H1 (cell line): ENCODE measurements at regions not wholly inside any gene's neighbourhood (a gene's known extent, or its start where the extent isn't known, plus 50 kb on each side); places are given as distances from the start of the nearest gene placed in this dataset.

Experiments used
- CTCF ChIA-PET: fragments of 300-600 bp; sonication (Branson Sonifier 250); formaldehyde crosslinking; loops from one replicate; lab custom pipeline; 2021; ENCODE audit not compliant: partially characterized antibody; lab: Charles Lee
- POLR2A ChIA-PET: fragments of 300-600 bp; sonication (Branson Sonifier 250); formaldehyde crosslinking; loops from one replicate; lab custom pipeline; 2021; ENCODE audit warnings: inconsistent platforms; ENCODE audit not compliant: partially characterized antibody; lab: Charles Lee
- DNase-seq, 2 experiments: peaks; one replicate each; pipeline versions ENCODE4 v3.0.0 to v3.0.0-alpha.2; 2010 to 2022; ENCODE audit warnings: low spot score in 2 of 2, low read depth in 1 of 2, mixed read lengths in 1 of 2
- FAIRE-seq: peaks from 2 replicates; lab custom pipeline; 2011; peaks lifted over from hg19 to GRCh38; lab: Jason Lieb, UNC
- H2AFZ ChIP-seq: 2 replicates; pipeline ENCODE4 v1.8.1; 2012; ENCODE audit warnings: low read length, inconsistent platforms
- H2AK5ac ChIP-seq: 2 replicates; pipeline ENCODE4 v1.6.1; 2013; ENCODE audit warnings: low read depth, low read length
- H2BK120ac ChIP-seq: replicated peaks from 2 replicates; pipeline ENCODE3; 2013; ENCODE audit warnings: low read depth, low read length, inconsistent platforms
- H2BK12ac ChIP-seq: 2 replicates; pipeline ENCODE4 v1.6.1; 2013; ENCODE audit warnings: low read depth, low read length
- H2BK15ac ChIP-seq: 2 replicates; pipeline ENCODE4 v1.6.1; 2013; ENCODE audit warnings: low read length
- H2BK20ac ChIP-seq: 2 replicates; pipeline ENCODE4 v1.6.1; 2013; ENCODE audit warnings: low read length
- H2BK5ac ChIP-seq: 2 replicates; pipeline ENCODE4 v1.6.1; 2013; ENCODE audit warnings: low read depth, low read length
- H3K14ac ChIP-seq: 2 replicates; pipeline ENCODE4 v1.6.1; 2013; ENCODE audit warnings: inconsistent platforms; ENCODE audit not compliant: insufficient read length
- H3K18ac ChIP-seq: 2 replicates; pipeline ENCODE4 v1.6.1; 2013; ENCODE audit warnings: low read length; ENCODE audit errors: extremely low read depth
- H3K23ac ChIP-seq: 2 replicates; pipeline ENCODE4 v1.6.1; 2013; ENCODE audit warnings: inconsistent platforms; ENCODE audit not compliant: insufficient read length
- H3K23me2 ChIP-seq: 2 replicates; pipeline ENCODE4 v1.6.1; 2013; ENCODE audit warnings: low read depth, low read length
- H3K27ac ChIP-seq: 2 replicates; pipeline ENCODE4 v1.6.1; 2011; ENCODE audit warnings: low read depth, low read length, inconsistent platforms
- H3K27me3 ChIP-seq, 4 experiments: replicated peaks in 1 of 4; 1 replicate in 1 of 4; 2 replicates in 3 of 4; pipeline versions ENCODE4 v1.6.1 to v1.8.1; 2011 to 2013; ENCODE audit warnings: low read length in 3 of 4, mild to moderate bottlenecking in 3 of 4, inconsistent platforms in 2 of 4, mixed read lengths in 2 of 4, moderate library complexity in 1 of 4; ENCODE audit not compliant: control insufficient read depth in 3 of 4, insufficient read depth in 3 of 4; ENCODE audit errors: extremely low read depth in 1 of 4
- H3K36me3 ChIP-seq, 4 experiments: 2 replicates each; pipeline versions ENCODE4 v1.6.1 to v1.8.1; 2011 to 2013; ENCODE audit warnings: mild to moderate bottlenecking in 4 of 4, low read length in 3 of 4, moderate library complexity in 2 of 4, control low read depth in 1 of 4, inconsistent platforms in 1 of 4; ENCODE audit not compliant: insufficient read depth in 4 of 4, control insufficient read depth in 2 of 4
- H3K4ac ChIP-seq: replicated peaks from 2 replicates; pipeline ENCODE3; 2013; ENCODE audit warnings: low read length, low read depth, mixed read lengths, inconsistent platforms; ENCODE audit not compliant: insufficient read length
- H3K4me1 ChIP-seq, 4 experiments: replicated peaks in 1 of 4; 1 replicate in 1 of 4; 2 replicates in 3 of 4; pipeline versions ENCODE4 v1.6.1 to v1.8.1; 2011 to 2013; ENCODE audit warnings: low read length in 3 of 4, inconsistent platforms in 2 of 4, mixed read lengths in 1 of 4; ENCODE audit not compliant: insufficient read depth in 4 of 4, control insufficient read depth in 3 of 4
- H3K4me2 ChIP-seq, 2 experiments: 2 replicates each; pipeline versions ENCODE4 v1.6.1 to v1.8.1; 2011 to 2013; ENCODE audit warnings: low read depth in 2 of 2, low read length in 2 of 2, control low read depth in 1 of 2, inconsistent platforms in 1 of 2, mild to moderate bottlenecking in 1 of 2; ENCODE audit not compliant: insufficient read depth in 1 of 2
- H3K4me3 ChIP-seq, 4 experiments: fragments of 200-600, 300-600 bp in 1 of 4; sonication (generic), shearing (Covaris generic), sonication (Bioruptor Twin) in 1 of 4; 2 replicates each; pipeline versions ENCODE4 v1.5.1 to v1.8.1; 2011 to 2016; ENCODE audit warnings: low read length in 4 of 4, low read depth in 3 of 4, control low read depth in 2 of 4, inconsistent platforms in 2 of 4, mild to moderate bottlenecking in 2 of 4, mixed read lengths in 1 of 4, moderate library complexity in 1 of 4; ENCODE audit not compliant: insufficient read depth in 2 of 4; ENCODE audit errors: extremely low read depth in 1 of 4
- H3K56ac ChIP-seq: replicated peaks from 2 replicates; pipeline ENCODE3; 2013; ENCODE audit warnings: low read depth, mild to moderate bottlenecking, mixed read lengths, low read length, inconsistent platforms; ENCODE audit not compliant: insufficient read length
- H3K79me1 ChIP-seq: 2 replicates; pipeline ENCODE4 v1.6.1; 2013; ENCODE audit warnings: low read depth, low read length, control low read depth
- H3K79me2 ChIP-seq, 2 experiments: 2 replicates each; pipeline versions ENCODE4 v1.6.1 to v1.8.1; 2012 to 2013; ENCODE audit warnings: low read length in 2 of 2, mild to moderate bottlenecking in 2 of 2, inconsistent platforms in 1 of 2; ENCODE audit not compliant: insufficient read depth in 2 of 2, control insufficient read depth in 1 of 2
- H3K9ac ChIP-seq, 4 experiments: replicated peaks in 1 of 4; 1 replicate in 1 of 4; 2 replicates in 3 of 4; pipeline versions ENCODE4 v1.6.1 to v1.8.1; 2011 to 2013; ENCODE audit warnings: low read depth in 3 of 4, low read length in 3 of 4, control low read depth in 2 of 4, mild to moderate bottlenecking in 2 of 4, moderate library complexity in 2 of 4, inconsistent platforms in 1 of 4; ENCODE audit errors: extremely low read depth in 1 of 4
- H3K9me3 ChIP-seq, 2 experiments: 2 replicates each; pipeline versions ENCODE4 v1.6.1 to v1.8.1; 2012 to 2013; ENCODE audit warnings: mild to moderate bottlenecking in 2 of 2, moderate library complexity in 2 of 2, control low read depth in 1 of 2, inconsistent platforms in 1 of 2, low read depth in 1 of 2, low read length in 1 of 2, mixed read lengths in 1 of 2; ENCODE audit not compliant: insufficient read depth in 2 of 2
- H4K20me1 ChIP-seq, 2 experiments: replicated peaks in 1 of 2; 2 replicates each; pipeline versions ENCODE3 to v1.8.1; 2011 to 2013; ENCODE audit warnings: inconsistent platforms in 2 of 2, low read length in 2 of 2, mild to moderate bottlenecking in 1 of 2; ENCODE audit not compliant: insufficient read depth in 2 of 2, control insufficient read depth in 1 of 2
- H4K5ac ChIP-seq: 2 replicates; pipeline ENCODE4 v1.6.1; 2013; ENCODE audit warnings: low read length, low read depth, mixed read lengths, inconsistent platforms; ENCODE audit not compliant: insufficient read length
- H4K8ac ChIP-seq: 2 replicates; pipeline ENCODE4 v1.8.0; 2013; ENCODE audit warnings: mild to moderate bottlenecking, moderate library complexity, low read length, inconsistent platforms; ENCODE audit not compliant: insufficient read depth; ENCODE audit errors: extremely low read depth
- H4K91ac ChIP-seq: replicated peaks from 2 replicates; pipeline ENCODE3; 2013; ENCODE audit warnings: low read length, mixed read lengths, inconsistent platforms; ENCODE audit not compliant: insufficient read length
- CTCF ChIP-seq, 3 experiments: IDR thresholded peaks; 1 replicate in 2 of 3; 2 replicates in 1 of 3; pipeline versions ENCODE4 v1.5.1 to v1.6.1; 2011; ENCODE audit warnings: low read length in 3 of 3, mild to moderate bottlenecking in 3 of 3, inconsistent platforms in 2 of 3, low read depth in 1 of 3, moderate library complexity in 1 of 3; ENCODE audit not compliant: insufficient read depth in 1 of 3; ENCODE audit errors: control extremely low read depth in 1 of 3
- JUND ChIP-seq: IDR thresholded peaks from 2 replicates; pipeline ENCODE4 v1.6.1; 2011; ENCODE audit warnings: mild to moderate bottlenecking, improper control_type of control experiment, low read length
- KDM1A ChIP-seq: fragments of 200-600, 300-600 bp; sonication (generic); IDR thresholded peaks from 2 replicates; pipeline ENCODE4 v1.7.1; 2016; ENCODE audit warnings: mild to moderate bottlenecking, low read length, borderline replicate concordance
- KDM4A ChIP-seq: IDR thresholded peaks from one replicate; pipeline ENCODE4 v1.7.1; 2012; ENCODE audit warnings: low read depth, mild to moderate bottlenecking, moderate library complexity, low read length, inconsistent platforms; ENCODE audit not compliant: severe bottlenecking
- KDM5A ChIP-seq: fragments of 200-600 bp; IDR thresholded peaks from 2 replicates; pipeline ENCODE4 v1.7.1; 2012; ENCODE audit warnings: mild to moderate bottlenecking, low read length, inconsistent platforms, mixed read lengths
- SUZ12 ChIP-seq: fragments of 200-600 bp; sonication (generic); IDR thresholded peaks from 2 replicates; pipeline ENCODE4 v1.6.1; 2012; ENCODE audit warnings: mild to moderate bottlenecking, inconsistent platforms, low read length, moderate library complexity, mixed read lengths
- TBP ChIP-seq: IDR thresholded peaks from 2 replicates; pipeline ENCODE4 v1.6.1; 2011; ENCODE audit warnings: low read depth, low read length, improper control_type of control experiment
- WGBS, 2 experiments: shearing (Covaris generic) in 1 of 2; methylation state at CpG; one replicate each; pipeline versions ENCODE4 v1.1.6 to v1.1.7; 2013 to 2015; ENCODE audit warnings: low lambda C conversion rate in 2 of 2, mixed read lengths in 2 of 2, inconsistent platforms in 1 of 2, low coverage in 1 of 2, missing lambda C conversion rate in 1 of 2; ENCODE audit not compliant: insufficient replicate concordance in 2 of 2, insufficient coverage in 1 of 2, insufficient read length in 1 of 2; ENCODE audit errors: extremely low coverage in 1 of 2, missing lambda C conversion rate in 1 of 2; 5-methylcytosine and 5-hydroxymethylcytosine counted together

GRCh38 chr1:38402230-38402815 lies 355.7 kb upstream of the POU3F1 start:
- Histone ChIP-seq H2BK15ac (no peak overlapping the region), H3K9ac (no peak overlapping the region), H4K91ac (no peak overlapping the region), H3K27ac (no peak overlapping the region), H3K23ac (no peak overlapping the region), H2BK12ac (no peak overlapping the region), H3K79me1 (no peaks in the 10 kb centered on the region), H2BK5ac (no peak overlapping the region), H4K20me1 (no peaks in the 10 kb centered on the region), H3K4ac (no peak overlapping the region), H3K4me1 (no peaks in the 10 kb centered on the region), H4K8ac (no peak overlapping the region), H2BK20ac (no peak overlapping the region), H2AK5ac (no peak overlapping the region), H2AFZ (no peak overlapping the region), H4K5ac (no peak overlapping the region), H3K27me3 (no peaks in the 10 kb centered on the region), H3K36me3 (no peaks in the 10 kb centered on the region), H3K14ac (no peak overlapping the region), H3K4me2 (no peak overlapping the region), H3K4me3 (no peak overlapping the region), H3K23me2 (no peaks in the 10 kb centered on the region), H3K56ac (no peak overlapping the region), H3K18ac (no peak overlapping the region), H2BK120ac (no peak overlapping the region), H3K9me3 (peaks cover 5 to 7% of the 10 kb centered on the region in 2 experiments; a peak in 3 of 4 replicates), H3K79me2 (no peaks in the 10 kb centered on the region)
- FAIRE-seq, result no peak
- DNase-seq, result no peak
- WGBS, 2 experiments, result 62% methylated on average over 2 of the region's 2 CpGs; no CpG with 5 or more reads in 1 of the 2 experiments
- ChIA-PET CTCF (interaction anchor here (0.9 to 2.1 kb wide), 2 partner anchors 18 to 290 kb away, joined by 3 to 7 read pairs; no protein-coding TSS in a partner anchor), POLR2A (no interaction called here)
- TF ChIP-seq SUZ12 (no peak), KDM4A (no peak), JUND (no peak), TBP (no peak), KDM5A (no peak), CTCF (IDR thresholded peaks at IDR 0.05; ENCODE audit: control extremely low read depth in 1 of 3, insufficient read depth in 1 of 3, low read depth in 1 of 3, low read length in 3 of 3) (no peak), KDM1A (no peak)
